GM23338 (cell line): ENCODE measurements at regions not wholly inside any gene's neighbourhood (a gene's known extent, or its start where the extent isn't known, plus 50 kb on each side); places are given as distances from the start of the nearest gene placed in this dataset.

ENCODE experiments used
- ATAC-seq: fragments of 200-7000 bp; cut with Tn5 transposase; 3 replicates; pipeline ENCODE4 v1.9.1; 2020
- DNase-seq: peaks from one replicate; pipeline ENCODE4 v3.0.0-alpha.2; 2015; ENCODE audit warnings: low spot score
- H2AFZ ChIP-seq: fragments of 200-600 bp; sonication (generic); 2 replicates; pipeline ENCODE4 v1.8.0; 2016; ENCODE audit warnings: antibody characterized with exemption, mild to moderate bottlenecking, moderate library complexity
- H3F3A ChIP-seq: fragments of 200-600 bp; sonication (generic); replicated peaks from 2 replicates; pipeline ENCODE4 v1.8.0; 2017; ENCODE audit warnings: antibody characterized with exemption, mixed run types, low read depth
- H3K27ac ChIP-seq: fragments of 200-600 bp; sonication (generic); 2 replicates; pipeline ENCODE4 v1.6.1; 2016; ENCODE audit warnings: low read depth
- H3K27me3 ChIP-seq: fragments of 200-600 bp; sonication (generic); 2 replicates; pipeline ENCODE4 v1.8.0; 2016; ENCODE audit warnings: mild to moderate bottlenecking, mixed run types, moderate library complexity; ENCODE audit not compliant: insufficient read depth
- H3K36me3 ChIP-seq: fragments of 200-600 bp; sonication (generic); 2 replicates; pipeline ENCODE4 v1.8.0; 2016; ENCODE audit warnings: mild to moderate bottlenecking; ENCODE audit not compliant: insufficient read depth
- H3K4me1 ChIP-seq: fragments of 200-600 bp; sonication (generic); 2 replicates; pipeline ENCODE4 v1.8.0; 2016; ENCODE audit warnings: mild to moderate bottlenecking, moderate library complexity; ENCODE audit not compliant: insufficient read depth
- H3K4me2 ChIP-seq: fragments of 200-600 bp; sonication (generic); 2 replicates; pipeline ENCODE4 v1.7.1; 2017; ENCODE audit warnings: mixed run types
- H3K4me3 ChIP-seq: fragments of 200-600 bp; sonication (generic); 2 replicates; pipeline ENCODE4 v1.6.1; 2016; ENCODE audit warnings: mixed run types
- H3K79me2 ChIP-seq: fragments of 200-600 bp; sonication (generic); replicated peaks from 2 replicates; pipeline ENCODE4 v1.8.0; 2017; ENCODE audit warnings: mild to moderate bottlenecking; ENCODE audit not compliant: insufficient read depth
- H3K9me2 ChIP-seq: fragments of 200-600 bp; sonication (generic); 2 replicates; pipeline ENCODE4 v1.8.0; 2017; ENCODE audit not compliant: insufficient read depth
- H4K20me1 ChIP-seq: fragments of 200-600 bp; sonication (generic); replicated peaks from 2 replicates; pipeline ENCODE4 v1.8.0; 2017; ENCODE audit warnings: mild to moderate bottlenecking; ENCODE audit not compliant: insufficient read depth
- H3K27ac Mint-ChIP-seq: 2 replicates; pipeline ENCODE4 v1.8.0; 2020; ENCODE audit warnings: inconsistent platforms, mild to moderate bottlenecking, moderate library complexity, mixed read lengths
- H3K27me3 Mint-ChIP-seq: 3 replicates; pipeline ENCODE4 v1.8.0; 2022; ENCODE audit warnings: low read depth, mild to moderate bottlenecking, moderate library complexity, mixed read lengths, inconsistent platforms; ENCODE audit not compliant: insufficient read depth, poor library complexity
- H3K36me3 Mint-ChIP-seq: 3 replicates; pipeline ENCODE4 v1.8.0; 2021; ENCODE audit warnings: low read depth, mild to moderate bottlenecking, inconsistent platforms, moderate library complexity, mixed read lengths
- H3K4me1 Mint-ChIP-seq: 3 replicates; pipeline ENCODE4 v1.8.0; 2020; ENCODE audit warnings: mild to moderate bottlenecking, inconsistent platforms, mixed read lengths
- H3K4me3 Mint-ChIP-seq: 3 replicates; pipeline ENCODE4 v1.8.0; 2021; ENCODE audit warnings: moderate library complexity, mild to moderate bottlenecking, inconsistent platforms, mixed read lengths
- H3K9me3 Mint-ChIP-seq: 3 replicates; pipeline ENCODE4 v1.8.0; 2020; ENCODE audit warnings: moderate library complexity, mild to moderate bottlenecking, inconsistent platforms, mixed read lengths
- CREB1 ChIP-seq: fragments of 250-450 bp; sonication (Bioruptor Pico); IDR thresholded peaks from 2 replicates; pipeline ENCODE4 v1.5.0; 2020; ENCODE audit warnings: low read depth, mild to moderate bottlenecking, moderate library complexity
- EZH2 ChIP-seq: fragments of 200-600 bp; sonication (generic); IDR thresholded peaks from one replicate; pipeline ENCODE4 v1.8.0; 2017; ENCODE audit warnings: antibody characterized with exemption, mild to moderate bottlenecking, low read depth; ENCODE audit not compliant: unreplicated experiment
- EZH2phosphoT487 ChIP-seq: fragments of 200-600 bp; sonication (generic); IDR thresholded peaks from one replicate; pipeline ENCODE4 v1.8.1; 2018; ENCODE audit warnings: antibody characterized with exemption; ENCODE audit not compliant: unreplicated experiment
- JUNB ChIP-seq: IDR thresholded peaks from one replicate; pipeline ENCODE4 v1.6.1; 2016; ENCODE audit warnings: antibody characterized with exemption; ENCODE audit not compliant: unreplicated experiment
- NANOG ChIP-seq: IDR thresholded peaks from 2 replicates; pipeline ENCODE4 v1.6.1; 2016; ENCODE audit warnings: antibody characterized with exemption, borderline replicate concordance
- POLR2AphosphoS5 ChIP-seq: IDR thresholded peaks from 2 replicates; pipeline ENCODE4 v1.6.1; 2016; ENCODE audit warnings: antibody characterized with exemption, low read depth
- STAT1 ChIP-seq: IDR thresholded peaks from one replicate; pipeline ENCODE4 v1.6.1; 2016; ENCODE audit warnings: antibody characterized with exemption; ENCODE audit not compliant: unreplicated experiment
- ZNF114 ChIP-seq: fragments of 250-450 bp; sonication (Bioruptor Pico); IDR thresholded peaks from 2 replicates; pipeline ENCODE4 v1.5.0; 2020; ENCODE audit warnings: mild to moderate bottlenecking, moderate library complexity
- ZNF331 ChIP-seq: fragments of 250-450 bp; sonication (Bioruptor Pico); IDR thresholded peaks from 2 replicates; pipeline ENCODE4 v1.5.0; 2020; ENCODE audit warnings: low read depth, mild to moderate bottlenecking, moderate library complexity
- TF ChIP-seq, protein P1 (sequence below): IDR thresholded peaks from one replicate; pipeline ENCODE4 v1.6.1; 2018; ENCODE audit warnings: antibody characterized with exemption; ENCODE audit not compliant: unreplicated experiment
- TF ChIP-seq, protein P2 (sequence below): IDR thresholded peaks from 2 replicates; pipeline ENCODE4 v1.6.1; 2016; ENCODE audit warnings: antibody characterized with exemption
- TF ChIP-seq, protein P3 (sequence below), 2 experiments: fragments of 200-600 bp in 1 of 2; sonication (generic) in 1 of 2; conservative IDR thresholded peaks; 2 replicates each; pipeline versions ENCODE4 v1.5.1 to v1.6.1; 2016 to 2017; ENCODE audit warnings: antibody characterized with exemption in 2 of 2, low read depth in 2 of 2, mild to moderate bottlenecking in 2 of 2, moderate library complexity in 1 of 2
- TF ChIP-seq, protein P4 (sequence below): fragments of 250-450 bp; sonication (Bioruptor Pico); IDR thresholded peaks from 2 replicates; pipeline ENCODE4 v1.5.0; 2020; ENCODE audit warnings: mild to moderate bottlenecking, moderate library complexity

DNA sequence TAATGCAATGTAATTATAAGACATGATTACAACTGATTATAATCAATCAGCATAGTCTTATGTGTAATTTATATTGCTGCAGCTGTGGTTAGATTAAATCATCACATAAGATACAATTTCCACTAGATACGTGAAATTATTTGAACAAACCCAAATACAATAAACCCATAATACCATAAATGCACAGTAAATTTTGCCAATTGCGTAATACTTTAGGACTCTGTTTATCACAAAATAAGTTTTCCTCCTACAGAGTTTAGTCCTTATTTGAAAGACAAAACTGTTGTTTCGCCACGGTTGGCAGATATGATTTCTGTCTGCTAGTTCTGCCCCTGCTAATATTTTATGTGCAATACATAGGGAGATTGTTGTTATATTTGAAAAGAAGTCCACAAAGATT is 895.9 kb upstream of the ADGRL4 start:
- H3K27me3 ChIP-seq, result no peaks in the 10 kb centered on the region
- no peaks in the 10 kb centered on the region for H3K4me1 ChIP-seq
- H3K36me3 ChIP-seq, result no peaks in the 10 kb centered on the region
- H3K9me2 ChIP-seq, result peaks cover 4% of the 10 kb centered on the region; the same call in 1 of the 2 replicates
- no peak overlapping the region for H3K27ac ChIP-seq
- H4K20me1 ChIP-seq, result no peaks in the 10 kb centered on the region
- DNase-seq, result no peak
- Mint-ChIP-seq H3K36me3 (peaks cover 25% of the 10 kb centered on the region), H3K4me3 (no peak overlapping the region), H3K9me3 (peaks cover 28% of the 10 kb centered on the region), H3K27ac (no peak overlapping the region), H3K4me1 (no peaks in the 10 kb centered on the region), H3K27me3 (peaks cover 1% of the 10 kb centered on the region)
- H3K4me3 ChIP-seq, result no peak overlapping the region
- no peak for TF ChIP-seq ZNF114 (CRISPR knock-in tag)
- no peak for TF ChIP-seq POLR2AphosphoS5
- no peak for TF ChIP-seq NANOG
- TF ChIP-seq, protein P1, sequence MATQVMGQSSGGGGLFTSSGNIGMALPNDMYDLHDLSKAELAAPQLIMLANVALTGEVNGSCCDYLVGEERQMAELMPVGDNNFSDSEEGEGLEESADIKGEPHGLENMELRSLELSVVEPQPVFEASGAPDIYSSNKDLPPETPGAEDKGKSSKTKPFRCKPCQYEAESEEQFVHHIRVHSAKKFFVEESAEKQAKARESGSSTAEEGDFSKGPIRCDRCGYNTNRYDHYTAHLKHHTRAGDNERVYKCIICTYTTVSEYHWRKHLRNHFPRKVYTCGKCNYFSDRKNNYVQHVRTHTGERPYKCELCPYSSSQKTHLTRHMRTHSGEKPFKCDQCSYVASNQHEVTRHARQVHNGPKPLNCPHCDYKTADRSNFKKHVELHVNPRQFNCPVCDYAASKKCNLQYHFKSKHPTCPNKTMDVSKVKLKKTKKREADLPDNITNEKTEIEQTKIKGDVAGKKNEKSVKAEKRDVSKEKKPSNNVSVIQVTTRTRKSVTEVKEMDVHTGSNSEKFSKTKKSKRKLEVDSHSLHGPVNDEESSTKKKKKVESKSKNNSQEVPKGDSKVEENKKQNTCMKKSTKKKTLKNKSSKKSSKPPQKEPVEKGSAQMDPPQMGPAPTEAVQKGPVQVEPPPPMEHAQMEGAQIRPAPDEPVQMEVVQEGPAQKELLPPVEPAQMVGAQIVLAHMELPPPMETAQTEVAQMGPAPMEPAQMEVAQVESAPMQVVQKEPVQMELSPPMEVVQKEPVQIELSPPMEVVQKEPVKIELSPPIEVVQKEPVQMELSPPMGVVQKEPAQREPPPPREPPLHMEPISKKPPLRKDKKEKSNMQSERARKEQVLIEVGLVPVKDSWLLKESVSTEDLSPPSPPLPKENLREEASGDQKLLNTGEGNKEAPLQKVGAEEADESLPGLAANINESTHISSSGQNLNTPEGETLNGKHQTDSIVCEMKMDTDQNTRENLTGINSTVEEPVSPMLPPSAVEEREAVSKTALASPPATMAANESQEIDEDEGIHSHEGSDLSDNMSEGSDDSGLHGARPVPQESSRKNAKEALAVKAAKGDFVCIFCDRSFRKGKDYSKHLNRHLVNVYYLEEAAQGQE, result no peak
- TF ChIP-seq STAT1, result no peak
- TF ChIP-seq, protein P2, sequence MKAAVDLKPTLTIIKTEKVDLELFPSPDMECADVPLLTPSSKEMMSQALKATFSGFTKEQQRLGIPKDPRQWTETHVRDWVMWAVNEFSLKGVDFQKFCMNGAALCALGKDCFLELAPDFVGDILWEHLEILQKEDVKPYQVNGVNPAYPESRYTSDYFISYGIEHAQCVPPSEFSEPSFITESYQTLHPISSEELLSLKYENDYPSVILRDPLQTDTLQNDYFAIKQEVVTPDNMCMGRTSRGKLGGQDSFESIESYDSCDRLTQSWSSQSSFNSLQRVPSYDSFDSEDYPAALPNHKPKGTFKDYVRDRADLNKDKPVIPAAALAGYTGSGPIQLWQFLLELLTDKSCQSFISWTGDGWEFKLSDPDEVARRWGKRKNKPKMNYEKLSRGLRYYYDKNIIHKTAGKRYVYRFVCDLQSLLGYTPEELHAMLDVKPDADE, result no peak
- no peak for TF ChIP-seq ZNF331 (CRISPR knock-in tag)
- TF ChIP-seq, protein P3, sequence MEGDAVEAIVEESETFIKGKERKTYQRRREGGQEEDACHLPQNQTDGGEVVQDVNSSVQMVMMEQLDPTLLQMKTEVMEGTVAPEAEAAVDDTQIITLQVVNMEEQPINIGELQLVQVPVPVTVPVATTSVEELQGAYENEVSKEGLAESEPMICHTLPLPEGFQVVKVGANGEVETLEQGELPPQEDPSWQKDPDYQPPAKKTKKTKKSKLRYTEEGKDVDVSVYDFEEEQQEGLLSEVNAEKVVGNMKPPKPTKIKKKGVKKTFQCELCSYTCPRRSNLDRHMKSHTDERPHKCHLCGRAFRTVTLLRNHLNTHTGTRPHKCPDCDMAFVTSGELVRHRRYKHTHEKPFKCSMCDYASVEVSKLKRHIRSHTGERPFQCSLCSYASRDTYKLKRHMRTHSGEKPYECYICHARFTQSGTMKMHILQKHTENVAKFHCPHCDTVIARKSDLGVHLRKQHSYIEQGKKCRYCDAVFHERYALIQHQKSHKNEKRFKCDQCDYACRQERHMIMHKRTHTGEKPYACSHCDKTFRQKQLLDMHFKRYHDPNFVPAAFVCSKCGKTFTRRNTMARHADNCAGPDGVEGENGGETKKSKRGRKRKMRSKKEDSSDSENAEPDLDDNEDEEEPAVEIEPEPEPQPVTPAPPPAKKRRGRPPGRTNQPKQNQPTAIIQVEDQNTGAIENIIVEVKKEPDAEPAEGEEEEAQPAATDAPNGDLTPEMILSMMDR (conservative IDR thresholded peaks at IDR 0.05; ENCODE audit: low read depth in 2 of 2), result no peak
- TF ChIP-seq EZH2, result no peak
- TF ChIP-seq, protein P4, sequence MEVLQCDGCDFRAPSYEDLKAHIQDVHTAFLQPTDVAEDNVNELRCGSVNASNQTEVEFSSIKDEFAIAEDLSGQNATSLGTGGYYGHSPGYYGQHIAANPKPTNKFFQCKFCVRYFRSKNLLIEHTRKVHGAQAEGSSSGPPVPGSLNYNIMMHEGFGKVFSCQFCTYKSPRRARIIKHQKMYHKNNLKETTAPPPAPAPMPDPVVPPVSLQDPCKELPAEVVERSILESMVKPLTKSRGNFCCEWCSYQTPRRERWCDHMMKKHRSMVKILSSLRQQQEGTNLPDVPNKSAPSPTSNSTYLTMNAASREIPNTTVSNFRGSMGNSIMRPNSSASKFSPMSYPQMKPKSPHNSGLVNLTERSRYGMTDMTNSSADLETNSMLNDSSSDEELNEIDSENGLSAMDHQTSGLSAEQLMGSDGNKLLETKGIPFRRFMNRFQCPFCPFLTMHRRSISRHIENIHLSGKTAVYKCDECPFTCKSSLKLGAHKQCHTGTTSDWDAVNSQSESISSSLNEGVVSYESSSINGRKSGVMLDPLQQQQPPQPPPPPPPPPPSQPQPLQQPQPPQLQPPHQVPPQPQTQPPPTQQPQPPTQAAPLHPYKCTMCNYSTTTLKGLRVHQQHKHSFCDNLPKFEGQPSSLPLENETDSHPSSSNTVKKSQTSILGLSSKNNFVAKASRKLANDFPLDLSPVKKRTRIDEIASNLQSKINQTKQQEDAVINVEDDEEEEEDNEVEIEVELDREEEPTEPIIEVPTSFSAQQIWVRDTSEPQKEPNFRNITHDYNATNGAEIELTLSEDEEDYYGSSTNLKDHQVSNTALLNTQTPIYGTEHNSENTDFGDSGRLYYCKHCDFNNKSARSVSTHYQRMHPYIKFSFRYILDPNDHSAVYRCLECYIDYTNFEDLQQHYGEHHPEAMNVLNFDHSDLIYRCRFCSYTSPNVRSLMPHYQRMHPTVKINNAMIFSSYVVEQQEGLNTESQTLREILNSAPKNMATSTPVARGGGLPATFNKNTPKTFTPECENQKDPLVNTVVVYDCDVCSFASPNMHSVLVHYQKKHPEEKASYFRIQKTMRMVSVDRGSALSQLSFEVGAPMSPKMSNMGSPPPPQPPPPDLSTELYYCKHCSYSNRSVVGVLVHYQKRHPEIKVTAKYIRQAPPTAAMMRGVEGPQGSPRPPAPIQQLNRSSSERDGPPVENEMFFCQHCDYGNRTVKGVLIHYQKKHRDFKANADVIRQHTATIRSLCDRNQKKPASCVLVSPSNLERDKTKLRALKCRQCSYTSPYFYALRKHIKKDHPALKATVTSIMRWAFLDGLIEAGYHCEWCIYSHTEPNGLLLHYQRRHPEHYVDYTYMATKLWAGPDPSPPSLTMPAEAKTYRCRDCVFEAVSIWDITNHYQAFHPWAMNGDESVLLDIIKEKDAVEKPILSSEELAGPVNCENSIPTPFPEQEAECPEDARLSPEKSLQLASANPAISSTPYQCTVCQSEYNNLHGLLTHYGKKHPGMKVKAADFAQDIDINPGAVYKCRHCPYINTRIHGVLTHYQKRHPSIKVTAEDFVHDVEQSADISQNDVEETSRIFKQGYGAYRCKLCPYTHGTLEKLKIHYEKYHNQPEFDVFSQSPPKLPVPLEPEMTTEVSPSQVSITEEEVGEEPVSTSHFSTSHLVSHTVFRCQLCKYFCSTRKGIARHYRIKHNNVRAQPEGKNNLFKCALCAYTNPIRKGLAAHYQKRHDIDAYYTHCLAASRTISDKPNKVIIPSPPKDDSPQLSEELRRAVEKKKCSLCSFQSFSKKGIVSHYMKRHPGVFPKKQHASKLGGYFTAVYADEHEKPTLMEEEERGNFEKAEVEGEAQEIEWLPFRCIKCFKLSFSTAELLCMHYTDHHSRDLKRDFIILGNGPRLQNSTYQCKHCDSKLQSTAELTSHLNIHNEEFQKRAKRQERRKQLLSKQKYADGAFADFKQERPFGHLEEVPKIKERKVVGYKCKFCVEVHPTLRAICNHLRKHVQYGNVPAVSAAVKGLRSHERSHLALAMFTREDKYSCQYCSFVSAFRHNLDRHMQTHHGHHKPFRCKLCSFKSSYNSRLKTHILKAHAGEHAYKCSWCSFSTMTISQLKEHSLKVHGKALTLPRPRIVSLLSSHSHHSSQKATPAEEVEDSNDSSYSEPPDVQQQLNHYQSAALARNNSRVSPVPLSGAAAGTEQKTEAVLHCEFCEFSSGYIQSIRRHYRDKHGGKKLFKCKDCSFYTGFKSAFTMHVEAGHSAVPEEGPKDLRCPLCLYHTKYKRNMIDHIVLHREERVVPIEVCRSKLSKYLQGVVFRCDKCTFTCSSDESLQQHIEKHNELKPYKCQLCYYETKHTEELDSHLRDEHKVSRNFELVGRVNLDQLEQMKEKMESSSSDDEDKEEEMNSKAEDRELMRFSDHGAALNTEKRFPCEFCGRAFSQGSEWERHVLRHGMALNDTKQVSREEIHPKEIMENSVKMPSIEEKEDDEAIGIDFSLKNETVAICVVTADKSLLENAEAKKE (CRISPR knock-in tag), result no peak
- TF ChIP-seq EZH2phosphoT487, result no peak
- no peak for TF ChIP-seq CREB1 (CRISPR knock-in tag)
- no peak for TF ChIP-seq JUNB
- H3K79me2 ChIP-seq, result no peaks in the 10 kb centered on the region
- H3K4me2 ChIP-seq, result no peak overlapping the region
- no peak overlapping the region for H2AFZ ChIP-seq
- no peaks in the 10 kb centered on the region for H3F3A ChIP-seq
- no peak for ATAC-seq
